Bronchial epithelial cell (primary cell): ENCODE measurements at regions not wholly inside any gene's neighbourhood (a gene's known extent, or its start where the extent isn't known, plus 50 kb on each side); places are given as distances from the start of the nearest gene placed in this dataset.

Experiments
- DNase-seq: peaks from one replicate; pipeline ENCODE4 v3.0.0-alpha.2; 2010; ENCODE audit warnings: low read depth
- FAIRE-seq: peaks from 2 replicates; lab custom pipeline; 2011; peaks lifted over from hg19 to GRCh38; lab: Jason Lieb, UNC
- H3K27me3 ChIP-seq: 2 replicates; pipeline ENCODE4 v1.5.1; 2011; ENCODE audit warnings: low read length; ENCODE audit not compliant: control insufficient read depth, insufficient read depth
- H3K36me3 ChIP-seq: 2 replicates; pipeline ENCODE4 v1.5.1; 2011; ENCODE audit warnings: low read length; ENCODE audit not compliant: control insufficient read depth, insufficient read depth
- H3K4me3 ChIP-seq: 2 replicates; pipeline ENCODE4 v1.5.1; 2011; ENCODE audit warnings: mild to moderate bottlenecking, low read depth, low read length, control low read depth
- TF ChIP-seq, protein P1 (sequence below): IDR thresholded peaks from 2 replicates; pipeline ENCODE4 v1.5.1; 2011; ENCODE audit warnings: mild to moderate bottlenecking, moderate library complexity, low read length, control low read depth, inconsistent platforms; ENCODE audit not compliant: insufficient read depth, severe bottlenecking

DNA sequence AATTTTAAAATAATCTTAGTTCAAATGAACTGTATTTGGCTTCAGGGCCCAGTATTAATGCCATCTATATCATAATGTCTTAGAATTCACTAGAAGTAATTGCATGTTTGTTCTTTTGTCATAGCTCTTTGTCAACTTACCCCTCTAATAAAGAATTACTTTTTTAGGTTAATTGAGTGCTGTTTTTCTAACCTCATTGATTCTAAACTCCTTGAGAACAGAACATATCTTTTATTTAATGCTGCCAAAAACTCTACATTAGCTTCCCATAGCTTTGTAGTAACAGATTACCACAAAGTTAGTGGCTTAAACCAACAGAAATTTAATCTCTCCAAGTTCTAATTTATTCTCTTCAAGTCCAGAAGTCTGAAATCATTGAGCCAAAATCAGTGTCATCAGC lies 242.4 kb downstream of the LURAP1L start:
- Histone ChIP-seq H3K27me3 (no peaks in the 10 kb centered on the region), H3K36me3 (no peaks in the 10 kb centered on the region), H3K4me3 (no peak overlapping the region)
- no peak for DNase-seq
- no peak for FAIRE-seq
- TF ChIP-seq, protein P1, sequence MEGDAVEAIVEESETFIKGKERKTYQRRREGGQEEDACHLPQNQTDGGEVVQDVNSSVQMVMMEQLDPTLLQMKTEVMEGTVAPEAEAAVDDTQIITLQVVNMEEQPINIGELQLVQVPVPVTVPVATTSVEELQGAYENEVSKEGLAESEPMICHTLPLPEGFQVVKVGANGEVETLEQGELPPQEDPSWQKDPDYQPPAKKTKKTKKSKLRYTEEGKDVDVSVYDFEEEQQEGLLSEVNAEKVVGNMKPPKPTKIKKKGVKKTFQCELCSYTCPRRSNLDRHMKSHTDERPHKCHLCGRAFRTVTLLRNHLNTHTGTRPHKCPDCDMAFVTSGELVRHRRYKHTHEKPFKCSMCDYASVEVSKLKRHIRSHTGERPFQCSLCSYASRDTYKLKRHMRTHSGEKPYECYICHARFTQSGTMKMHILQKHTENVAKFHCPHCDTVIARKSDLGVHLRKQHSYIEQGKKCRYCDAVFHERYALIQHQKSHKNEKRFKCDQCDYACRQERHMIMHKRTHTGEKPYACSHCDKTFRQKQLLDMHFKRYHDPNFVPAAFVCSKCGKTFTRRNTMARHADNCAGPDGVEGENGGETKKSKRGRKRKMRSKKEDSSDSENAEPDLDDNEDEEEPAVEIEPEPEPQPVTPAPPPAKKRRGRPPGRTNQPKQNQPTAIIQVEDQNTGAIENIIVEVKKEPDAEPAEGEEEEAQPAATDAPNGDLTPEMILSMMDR, result no peak

DNA sequence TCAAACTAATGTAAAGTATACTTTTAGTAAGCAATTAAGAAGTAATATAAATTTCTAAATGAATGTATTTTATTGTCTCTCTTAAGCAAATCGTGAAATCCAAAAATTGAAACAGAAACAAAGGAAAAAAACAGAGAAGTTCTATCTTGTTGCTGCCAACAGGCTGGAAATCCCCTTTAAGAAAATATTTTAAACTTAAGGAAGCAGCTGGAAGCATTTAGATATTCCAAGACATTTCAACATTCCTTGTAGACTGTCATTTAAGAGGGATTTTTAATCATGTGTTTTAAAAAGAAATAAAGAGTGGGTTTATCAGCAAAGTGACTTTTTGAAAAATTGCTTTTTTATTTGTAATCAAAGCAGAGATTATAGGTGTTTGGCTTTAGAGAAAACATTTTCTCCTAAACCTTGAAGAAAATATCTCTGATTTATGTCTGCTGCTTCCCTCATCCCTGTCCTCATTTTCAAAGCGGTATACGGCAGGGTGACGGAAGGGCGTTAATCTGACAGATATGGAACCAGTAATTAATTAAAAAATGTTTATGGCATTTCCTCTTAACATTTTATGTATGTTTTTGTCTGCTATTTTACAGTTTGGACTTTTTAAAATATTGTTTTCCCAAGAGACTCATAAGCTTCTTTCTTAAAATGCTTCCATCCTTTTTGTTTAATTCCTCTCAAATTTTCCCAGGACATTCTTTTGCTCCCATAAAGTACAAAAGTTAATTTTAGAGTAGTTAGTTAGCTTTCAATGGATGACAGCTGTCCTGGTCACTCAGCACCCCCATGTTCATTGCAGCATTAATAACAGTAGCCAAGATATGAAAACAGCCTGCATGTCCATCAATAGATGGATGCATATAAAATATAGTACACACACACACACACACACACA lies 245.6 kb downstream of the LURAP1L start:
- no peaks in the 10 kb centered on the region for H3K36me3 ChIP-seq
- H3K4me3 ChIP-seq, result no peak overlapping the region
- TF ChIP-seq, protein P1, result no peak
- FAIRE-seq (no peak), DNase-seq (no peak)
- H3K27me3 ChIP-seq, result no peaks in the 10 kb centered on the region

DNA sequence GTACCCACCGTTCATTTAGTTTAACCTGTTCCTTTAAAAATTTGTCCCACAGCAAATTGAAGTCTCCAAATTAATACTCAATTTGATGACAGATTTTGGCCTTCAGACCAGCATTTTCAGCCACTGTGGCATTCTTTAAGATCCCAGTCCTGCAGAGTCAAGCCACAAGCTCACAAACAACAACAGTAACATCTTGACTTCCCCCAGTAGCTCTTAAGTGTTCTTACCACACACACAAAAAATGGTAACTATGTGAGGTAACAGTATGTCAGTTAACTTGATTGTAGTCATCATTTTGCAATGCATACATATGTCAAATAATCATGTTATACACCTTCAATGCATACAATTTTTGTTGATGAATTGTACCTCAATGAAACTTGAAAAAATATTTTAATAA lies 247.9 kb downstream of the LURAP1L start:
- DNase-seq, result peak; percentile 21
- TF ChIP-seq, protein P1, result no peak
- FAIRE-seq, result no peak
- no peaks in the 10 kb centered on the region for H3K27me3 ChIP-seq
- H3K4me3 ChIP-seq, result no peak overlapping the region
- no peaks in the 10 kb centered on the region for H3K36me3 ChIP-seq

DNA sequence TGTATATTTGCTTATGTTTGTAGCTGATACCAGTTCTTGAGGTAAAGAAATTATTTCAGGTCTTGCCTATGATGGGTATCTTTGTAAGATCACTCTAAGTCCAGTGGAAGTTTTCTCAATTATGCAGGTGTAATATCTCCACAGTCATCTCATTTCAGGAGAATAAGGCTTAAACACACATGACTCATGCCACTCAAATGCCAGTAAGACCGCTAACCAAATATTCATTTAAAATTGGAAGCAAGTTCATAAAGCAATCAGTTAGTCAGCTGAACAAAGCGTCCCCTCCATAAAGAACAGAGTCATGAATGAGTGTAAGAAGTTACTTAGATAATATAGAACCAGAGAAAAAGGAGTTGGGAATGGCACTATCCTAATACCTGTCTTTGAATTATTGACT lies 248.7 kb downstream of the LURAP1L start:
- FAIRE-seq (no peak), DNase-seq (peak; percentile 90)
- no peaks in the 10 kb centered on the region for H3K27me3 ChIP-seq
- H3K4me3 ChIP-seq, result no peak overlapping the region
- TF ChIP-seq, protein P1, result no peak
- H3K36me3 ChIP-seq, result no peaks in the 10 kb centered on the region

DNA sequence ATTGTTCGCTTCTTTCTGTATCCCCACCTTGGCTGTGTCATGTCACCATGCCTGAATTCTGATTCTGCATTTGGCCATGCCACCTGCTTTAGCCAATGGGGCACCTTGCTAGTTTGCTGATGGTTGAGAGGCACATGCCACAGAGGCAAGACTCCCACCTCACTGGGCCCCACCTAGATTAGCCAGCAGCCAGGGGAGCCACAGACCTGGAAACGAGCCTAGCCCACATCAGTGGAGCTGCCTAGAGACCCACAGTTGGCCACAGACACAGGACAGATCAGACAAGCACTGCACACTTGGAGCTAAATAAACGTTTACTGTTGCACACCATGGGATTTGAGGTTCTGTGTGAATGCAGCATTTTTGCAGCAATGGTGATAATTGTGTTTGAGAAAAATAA lies 252.1 kb downstream of the LURAP1L start:
- DNase-seq (no peak), FAIRE-seq (no peak)
- TF ChIP-seq, protein P1, result no peak
- Histone ChIP-seq H3K36me3 (no peaks in the 10 kb centered on the region), H3K4me3 (no peak overlapping the region), H3K27me3 (no peaks in the 10 kb centered on the region)

DNA sequence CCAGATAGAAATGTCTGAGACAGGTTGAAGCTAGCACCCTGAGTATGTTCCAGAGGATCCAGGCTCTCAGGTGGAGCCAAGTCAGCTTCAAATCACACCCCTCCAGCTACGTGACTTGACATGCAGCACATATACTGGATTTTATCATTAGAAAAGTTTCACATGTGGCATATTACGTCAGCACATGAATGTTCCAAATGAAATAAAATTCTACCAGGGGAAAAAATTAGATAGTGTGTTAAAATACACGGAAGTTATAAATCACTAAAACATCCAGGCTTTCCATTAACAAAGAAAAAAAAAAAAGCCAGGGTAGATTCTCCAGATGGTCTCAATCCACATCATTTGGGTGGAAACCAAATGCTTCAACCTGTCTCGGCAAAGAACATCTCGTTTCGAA lies 251.6 kb downstream of the MPDZ start:
- TF ChIP-seq, protein P1, result no peak
- Histone ChIP-seq H3K27me3 (no peaks in the 10 kb centered on the region), H3K4me3 (no peak overlapping the region), H3K36me3 (no peaks in the 10 kb centered on the region)
- no peak for DNase-seq
- no peak for FAIRE-seq
